Panc1 (cell line): ENCODE measurements at regions not wholly inside any gene's neighbourhood (a gene's known extent, or its start where the extent isn't known, plus 50 kb on each side); places are given as distances from the start of the nearest gene placed in this dataset.

ENCODE experiments used
- POLR2AphosphoS5 ChIP-seq: IDR thresholded peaks from 2 replicates; pipeline ENCODE4 v1.6.1; 2012; ENCODE audit warnings: mild to moderate bottlenecking, low read depth, low read length, moderate library complexity
- SIN3A ChIP-seq: IDR thresholded peaks from 2 replicates; pipeline ENCODE4 v1.6.1; 2012; ENCODE audit warnings: low read depth, mild to moderate bottlenecking, low read length, moderate library complexity, borderline replicate concordance; ENCODE audit not compliant: insufficient read depth
- TF ChIP-seq, protein P1 (sequence below): fragments of 450-650 bp; IDR thresholded peaks from 2 replicates; pipeline ENCODE4 v1.5.1; 2017; ENCODE audit warnings: mild to moderate bottlenecking

DNA sequence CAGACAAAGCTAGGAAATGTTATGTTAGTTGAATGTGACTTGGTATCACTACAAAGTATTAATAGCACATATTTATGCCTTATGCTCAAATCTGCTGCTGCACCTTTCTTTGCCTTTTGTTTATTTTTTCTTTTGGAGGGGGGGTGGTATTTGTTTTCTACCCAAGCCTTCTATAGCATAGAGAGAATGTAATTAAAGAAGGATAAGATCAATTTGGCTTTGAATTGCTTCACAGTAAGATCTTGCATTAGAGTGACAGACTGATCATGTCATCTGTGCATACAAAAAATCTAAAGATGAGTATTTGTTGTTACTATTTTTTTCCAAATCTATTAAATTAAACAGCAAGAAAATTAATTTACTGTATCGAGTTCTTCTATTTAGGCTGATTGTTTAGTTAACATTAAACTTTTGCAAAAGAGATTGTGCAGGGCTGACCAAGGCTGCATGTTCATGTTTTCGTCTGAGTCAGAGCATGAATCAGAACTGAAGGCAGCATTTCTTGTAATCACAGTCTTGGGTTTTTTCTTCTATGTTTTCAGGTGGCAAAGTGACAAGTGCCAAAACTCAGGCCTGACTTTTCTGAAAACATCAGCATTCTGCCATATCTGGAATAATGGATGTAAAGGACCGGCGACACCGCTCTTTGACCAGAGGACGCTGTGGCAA lies 1007.1 kb upstream of the WWC1 start:
- TF ChIP-seq SIN3A (no peak), POLR2AphosphoS5 (no peak)
- TF ChIP-seq, protein P1, sequence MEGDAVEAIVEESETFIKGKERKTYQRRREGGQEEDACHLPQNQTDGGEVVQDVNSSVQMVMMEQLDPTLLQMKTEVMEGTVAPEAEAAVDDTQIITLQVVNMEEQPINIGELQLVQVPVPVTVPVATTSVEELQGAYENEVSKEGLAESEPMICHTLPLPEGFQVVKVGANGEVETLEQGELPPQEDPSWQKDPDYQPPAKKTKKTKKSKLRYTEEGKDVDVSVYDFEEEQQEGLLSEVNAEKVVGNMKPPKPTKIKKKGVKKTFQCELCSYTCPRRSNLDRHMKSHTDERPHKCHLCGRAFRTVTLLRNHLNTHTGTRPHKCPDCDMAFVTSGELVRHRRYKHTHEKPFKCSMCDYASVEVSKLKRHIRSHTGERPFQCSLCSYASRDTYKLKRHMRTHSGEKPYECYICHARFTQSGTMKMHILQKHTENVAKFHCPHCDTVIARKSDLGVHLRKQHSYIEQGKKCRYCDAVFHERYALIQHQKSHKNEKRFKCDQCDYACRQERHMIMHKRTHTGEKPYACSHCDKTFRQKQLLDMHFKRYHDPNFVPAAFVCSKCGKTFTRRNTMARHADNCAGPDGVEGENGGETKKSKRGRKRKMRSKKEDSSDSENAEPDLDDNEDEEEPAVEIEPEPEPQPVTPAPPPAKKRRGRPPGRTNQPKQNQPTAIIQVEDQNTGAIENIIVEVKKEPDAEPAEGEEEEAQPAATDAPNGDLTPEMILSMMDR = no peak
